OCI-LY7 (cell line): ENCODE measurements at regions not wholly inside any gene's neighbourhood (a gene's known extent, or its start where the extent isn't known, plus 50 kb on each side); places are given as distances from the start of the nearest gene placed in this dataset.

Experiments used
- BruUV-seq: library from RNA; stranded (reverse); fragments of 400-500 nt; replicated peaks from 2 replicates; lab custom pipeline; 2021; lab: Mats Ljungman, UMichigan
- CTCF ChIA-PET: fragments of 300-600 bp; sonication (Branson Sonifier 250); formaldehyde crosslinking; loops from one replicate; lab custom pipeline; 2022; ENCODE audit warnings: antibody characterized with exemption; ENCODE audit not compliant: unreplicated experiment; lab: Charles Lee
- POLR2A ChIA-PET: fragments of 300-600 bp; sonication (Branson Sonifier 250); formaldehyde crosslinking; loops from one replicate; lab custom pipeline; 2022; ENCODE audit warnings: antibody characterized with exemption; lab: Charles Lee
- DNase-seq: peaks from one replicate; pipeline ENCODE4 v3.0.0-alpha.2; 2015; ENCODE audit warnings: low spot score
- H2AFZ ChIP-seq: fragments of 200-600 bp; sonication (generic), shearing (Covaris generic); 2 replicates; pipeline ENCODE4 v1.6.1; 2014; ENCODE audit warnings: mild to moderate bottlenecking, antibody characterized with exemption, low read length, moderate library complexity
- H3K27ac ChIP-seq: fragments of 200-600 bp; sonication (generic); 2 replicates; pipeline ENCODE4 v1.5.1; 2014; ENCODE audit warnings: mixed run types, low read depth, mild to moderate bottlenecking, moderate library complexity, low read length, inconsistent platforms; ENCODE audit not compliant: poor library complexity, severe bottlenecking
- H3K36me3 ChIP-seq: fragments of 200-600 bp; sonication (generic); 2 replicates; pipeline ENCODE4 v1.6.1; 2014; ENCODE audit warnings: mild to moderate bottlenecking, antibody characterized with exemption, low read length, moderate library complexity, mixed read lengths; ENCODE audit not compliant: insufficient read depth
- H3K4me1 ChIP-seq: fragments of 200-600 bp; sonication (generic); 2 replicates; pipeline ENCODE4 v1.5.1; 2014; ENCODE audit warnings: mild to moderate bottlenecking, low read length; ENCODE audit not compliant: insufficient read depth, poor library complexity, severe bottlenecking
- H3K4me2 ChIP-seq: fragments of 200-600 bp; sonication (generic); 2 replicates; pipeline ENCODE4 v1.6.1; 2014; ENCODE audit warnings: mild to moderate bottlenecking, low read length
- H3K4me3 ChIP-seq: fragments of 200-600 bp; sonication (generic); 2 replicates; pipeline ENCODE4 v1.5.1; 2014; ENCODE audit warnings: mild to moderate bottlenecking, low read depth, low read length; ENCODE audit not compliant: poor library complexity, severe bottlenecking
- H3K79me2 ChIP-seq: fragments of 200-600 bp; sonication (generic); 2 replicates; pipeline ENCODE4 v1.6.1; 2016; ENCODE audit warnings: low read depth, mild to moderate bottlenecking, low read length, moderate library complexity, mixed read lengths; ENCODE audit not compliant: insufficient read depth
- H3K9me2 ChIP-seq: fragments of 200-600 bp; sonication (generic); 2 replicates; pipeline ENCODE4 v1.6.1; 2016; ENCODE audit warnings: mild to moderate bottlenecking, low read length, mixed read lengths; ENCODE audit not compliant: insufficient read depth
- H3K9me3 ChIP-seq: fragments of 200-600 bp; sonication (generic); 2 replicates; pipeline ENCODE4 v1.6.1; 2014; ENCODE audit warnings: mild to moderate bottlenecking, mixed run types, low read length, mixed read lengths
- H4K20me1 ChIP-seq: fragments of 200-600 bp; sonication (generic); 2 replicates; pipeline ENCODE4 v1.6.1; 2014; ENCODE audit warnings: mild to moderate bottlenecking, antibody characterized with exemption, low read length, moderate library complexity, mixed read lengths; ENCODE audit not compliant: insufficient read depth
- EZH2phosphoT487 ChIP-seq: fragments of 200-600 bp; sonication (generic); IDR thresholded peaks from 2 replicates; pipeline ENCODE4 v1.6.1; 2018; ENCODE audit warnings: low read depth, borderline replicate concordance, mild to moderate bottlenecking, mixed run types, antibody characterized with exemption, low read length, moderate library complexity, mixed read lengths
- intact Hi-C: fragments of 100-400 bp; cut with micrococcal nuclease; formaldehyde crosslinking; loops from one replicate; pipeline ENCODE4 v1.10.0; 2022; ENCODE audit not compliant: unreplicated experiment
- TF ChIP-seq, protein P1 (sequence below): fragments of 200-600 bp; sonication (generic); conservative IDR thresholded peaks from 2 replicates; pipeline ENCODE4 v1.5.1; 2014; ENCODE audit warnings: mild to moderate bottlenecking, antibody characterized with exemption, low read length, moderate library complexity, mixed read lengths

- Histone ChIP-seq H2AFZ (no peak overlapping the region), H3K27ac (no peak overlapping the region), H3K4me3 (no peak overlapping the region), H3K4me1 (no peaks in the 10 kb centered on the region), H4K20me1 (no peaks in the 10 kb centered on the region), H3K4me2 (no peak overlapping the region), H3K79me2 (no peaks in the 10 kb centered on the region), H3K9me2 (no peaks in the 10 kb centered on the region), H3K36me3 (no peaks in the 10 kb centered on the region), H3K9me3 (no peaks in the 10 kb centered on the region)
- no peak for TF ChIP-seq EZH2phosphoT487
- TF ChIP-seq, protein P1, sequence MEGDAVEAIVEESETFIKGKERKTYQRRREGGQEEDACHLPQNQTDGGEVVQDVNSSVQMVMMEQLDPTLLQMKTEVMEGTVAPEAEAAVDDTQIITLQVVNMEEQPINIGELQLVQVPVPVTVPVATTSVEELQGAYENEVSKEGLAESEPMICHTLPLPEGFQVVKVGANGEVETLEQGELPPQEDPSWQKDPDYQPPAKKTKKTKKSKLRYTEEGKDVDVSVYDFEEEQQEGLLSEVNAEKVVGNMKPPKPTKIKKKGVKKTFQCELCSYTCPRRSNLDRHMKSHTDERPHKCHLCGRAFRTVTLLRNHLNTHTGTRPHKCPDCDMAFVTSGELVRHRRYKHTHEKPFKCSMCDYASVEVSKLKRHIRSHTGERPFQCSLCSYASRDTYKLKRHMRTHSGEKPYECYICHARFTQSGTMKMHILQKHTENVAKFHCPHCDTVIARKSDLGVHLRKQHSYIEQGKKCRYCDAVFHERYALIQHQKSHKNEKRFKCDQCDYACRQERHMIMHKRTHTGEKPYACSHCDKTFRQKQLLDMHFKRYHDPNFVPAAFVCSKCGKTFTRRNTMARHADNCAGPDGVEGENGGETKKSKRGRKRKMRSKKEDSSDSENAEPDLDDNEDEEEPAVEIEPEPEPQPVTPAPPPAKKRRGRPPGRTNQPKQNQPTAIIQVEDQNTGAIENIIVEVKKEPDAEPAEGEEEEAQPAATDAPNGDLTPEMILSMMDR: no peak
- DNase-seq: no peak
- intact Hi-C loops: no loop called here
- POLR2A ChIA-PET: interaction anchor here (0.5 to 1.1 kb wide), 5 partner anchors 9 to 183 kb away, joined by 3 to 6 read pairs (median 3); no protein-coding TSS in a partner anchor
- BruUV-seq: no TSS peak
- CTCF ChIA-PET: interaction anchor here (0.6 kb wide), 1 partner anchor 49 kb away, joined by 3 read pairs; no protein-coding TSS in a partner anchor
Observed at GRCh38 chr10:88221010-88221973, 357.9 kb downstream of the PTEN start.

DNA sequence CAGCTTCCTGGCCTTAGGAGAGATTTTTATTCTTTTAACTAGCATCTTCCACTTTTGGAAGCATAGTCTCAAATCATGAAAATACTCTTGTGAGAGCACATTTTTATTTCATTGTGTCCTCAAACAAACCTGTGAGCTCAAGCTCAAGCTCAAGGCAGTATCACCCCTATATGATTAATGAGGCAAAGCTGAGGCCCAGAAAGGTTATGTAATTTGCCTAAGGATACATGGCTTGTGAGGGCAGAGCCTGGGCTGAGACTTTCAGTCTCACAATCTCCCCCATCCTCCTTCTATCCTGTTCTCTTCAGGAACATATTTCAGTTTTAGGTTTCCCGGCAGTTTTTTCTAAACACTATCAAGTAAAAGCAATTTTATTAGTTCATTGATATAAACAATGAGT lies 359.5 kb downstream of the PTEN start:
- Histone ChIP-seq H3K4me2 (no peak overlapping the region), H3K79me2 (no peaks in the 10 kb centered on the region), H3K9me3 (no peaks in the 10 kb centered on the region), H2AFZ (no peak overlapping the region), H3K9me2 (no peaks in the 10 kb centered on the region), H3K4me1 (no peaks in the 10 kb centered on the region), H3K4me3 (no peak overlapping the region), H4K20me1 (no peaks in the 10 kb centered on the region), H3K27ac (no peak overlapping the region), H3K36me3 (no peaks in the 10 kb centered on the region)
- ChIA-PET CTCF (no interaction called here), POLR2A (interaction anchor here (0.7 kb wide), 1 partner anchor 164 kb away, joined by 3 read pairs; no protein-coding TSS in a partner anchor)
- intact Hi-C loops: no loop called here
- DNase-seq: no peak
- no TSS peak for BruUV-seq
- no peak for TF ChIP-seq EZH2phosphoT487
- TF ChIP-seq, protein P1: no peak
